Esophagus squamous epithelium (tissue), 5 donors: ENCODE measurements at regions not wholly inside any gene's neighbourhood (a gene's known extent, or its start where the extent isn't known, plus 50 kb on each side); places are given as distances from the start of the nearest gene placed in this dataset.

Experiments used
- DNase-seq: peaks from one replicate; lab custom pipeline; 2025; lab: John Stamatoyannopoulos, UW
- H3K27ac ChIP-seq, 4 donors: fragments of 200-600 bp; sonication (generic); one replicate each; pipeline ENCODE4 v1.5.1; 2016 to 2019; ENCODE audit warnings: mild to moderate bottlenecking in 1 of 4
- H3K27me3 ChIP-seq, 4 donors: fragments of 200-600 bp; sonication (generic); 1 replicate in 3 of 4; 2 replicates in 1 of 4; pipeline versions ENCODE4 v1.5.1 to v1.6.0; 2017 to 2021; ENCODE audit warnings: antibody characterized with exemption in 1 of 4
- H3K36me3 ChIP-seq, 3 donors: fragments of 200-600 bp; sonication (generic); one replicate each; pipeline ENCODE4 v1.5.1; 2016 to 2019
- H3K4me1 ChIP-seq, 3 donors: fragments of 200-600 bp; sonication (generic); one replicate each; pipeline ENCODE4 v1.5.1; 2017 to 2019
- H3K4me3 ChIP-seq, 4 donors: fragments of 200-600 bp; sonication (generic); 1 replicate in 3 of 4; 2 replicates in 1 of 4; pipeline ENCODE4 v1.5.1; 2016 to 2019; ENCODE audit warnings: mild to moderate bottlenecking in 2 of 4, moderate library complexity in 1 of 4
- H3K9me3 ChIP-seq, 3 donors: fragments of 200-600 bp; sonication (generic); one replicate each; pipeline ENCODE4 v1.5.1; 2016 to 2019
- POLR2A ChIP-seq, 4 donors: fragments of 450-650 bp; IDR thresholded peaks; one replicate each; pipeline ENCODE4 v1.6.1; 2017; ENCODE audit warnings: antibody characterized with exemption in 4 of 4, mild to moderate bottlenecking in 4 of 4, moderate library complexity in 3 of 4
- WGBS, 2 donors: methylation state at CpG; one replicate each; pipeline ENCODE4 v1.1.5; 2018; 5-methylcytosine and 5-hydroxymethylcytosine counted together
- intact Hi-C: fragments of 100-400 bp; cut with DNase I; formaldehyde crosslinking; loops from one replicate; pipeline ENCODE4 v1.15.0; 2022
- TF ChIP-seq, protein P1 (sequence below), 6 experiments: fragments of 450-650 bp in 4 of 6; fragments of 200-600 bp in 2 of 6; sonication (generic) in 2 of 6; IDR thresholded peaks; one replicate each; pipeline ENCODE4 v1.5.1; 2016 to 2019; ENCODE audit warnings: antibody characterized with exemption in 6 of 6, mild to moderate bottlenecking in 4 of 6, moderate library complexity in 4 of 6
- donor health status: DM: yes; HTN: yes; CAD: no.

DNA sequence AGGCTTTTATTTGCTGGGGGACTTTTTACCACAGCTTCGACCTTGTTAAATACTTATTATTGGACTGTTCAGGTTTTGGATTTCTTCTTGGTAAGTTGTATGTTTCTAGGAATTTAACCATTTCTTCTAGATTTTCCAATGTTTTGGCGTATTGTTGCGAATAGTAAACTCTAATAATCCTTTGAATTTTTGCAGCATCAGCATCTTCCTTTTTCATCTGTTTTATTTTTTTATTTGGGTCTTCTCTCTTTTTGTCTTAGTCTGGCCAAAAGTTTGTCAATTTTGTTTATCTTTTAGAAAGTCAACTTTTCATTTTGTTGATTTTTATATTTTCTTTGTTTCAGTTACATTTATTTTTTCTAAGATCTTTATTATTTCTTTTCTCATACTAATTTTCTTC is 1272.0 kb downstream of the HACE1 start:
- intact Hi-C loops: no loop called here
- H3K27me3 ChIP-seq: no peaks in the 10 kb centered on the region
- no peak for DNase-seq
- WGBS, 2 donors: 73 to 75% methylated on average over 3 of the region's 3 CpGs
- H3K4me1 ChIP-seq: no peaks in the 10 kb centered on the region
- no peak overlapping the region for H3K4me3 ChIP-seq
- no peak overlapping the region for H3K27ac ChIP-seq
- no peak for TF ChIP-seq POLR2A (IDR thresholded peaks at IDR 0.05)
- TF ChIP-seq, protein P1, sequence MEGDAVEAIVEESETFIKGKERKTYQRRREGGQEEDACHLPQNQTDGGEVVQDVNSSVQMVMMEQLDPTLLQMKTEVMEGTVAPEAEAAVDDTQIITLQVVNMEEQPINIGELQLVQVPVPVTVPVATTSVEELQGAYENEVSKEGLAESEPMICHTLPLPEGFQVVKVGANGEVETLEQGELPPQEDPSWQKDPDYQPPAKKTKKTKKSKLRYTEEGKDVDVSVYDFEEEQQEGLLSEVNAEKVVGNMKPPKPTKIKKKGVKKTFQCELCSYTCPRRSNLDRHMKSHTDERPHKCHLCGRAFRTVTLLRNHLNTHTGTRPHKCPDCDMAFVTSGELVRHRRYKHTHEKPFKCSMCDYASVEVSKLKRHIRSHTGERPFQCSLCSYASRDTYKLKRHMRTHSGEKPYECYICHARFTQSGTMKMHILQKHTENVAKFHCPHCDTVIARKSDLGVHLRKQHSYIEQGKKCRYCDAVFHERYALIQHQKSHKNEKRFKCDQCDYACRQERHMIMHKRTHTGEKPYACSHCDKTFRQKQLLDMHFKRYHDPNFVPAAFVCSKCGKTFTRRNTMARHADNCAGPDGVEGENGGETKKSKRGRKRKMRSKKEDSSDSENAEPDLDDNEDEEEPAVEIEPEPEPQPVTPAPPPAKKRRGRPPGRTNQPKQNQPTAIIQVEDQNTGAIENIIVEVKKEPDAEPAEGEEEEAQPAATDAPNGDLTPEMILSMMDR (IDR thresholded peaks at IDR 0.05): no peak
- H3K9me3 ChIP-seq: no peaks in the 10 kb centered on the region
- H3K36me3 ChIP-seq: no peaks in the 10 kb centered on the region

DNA sequence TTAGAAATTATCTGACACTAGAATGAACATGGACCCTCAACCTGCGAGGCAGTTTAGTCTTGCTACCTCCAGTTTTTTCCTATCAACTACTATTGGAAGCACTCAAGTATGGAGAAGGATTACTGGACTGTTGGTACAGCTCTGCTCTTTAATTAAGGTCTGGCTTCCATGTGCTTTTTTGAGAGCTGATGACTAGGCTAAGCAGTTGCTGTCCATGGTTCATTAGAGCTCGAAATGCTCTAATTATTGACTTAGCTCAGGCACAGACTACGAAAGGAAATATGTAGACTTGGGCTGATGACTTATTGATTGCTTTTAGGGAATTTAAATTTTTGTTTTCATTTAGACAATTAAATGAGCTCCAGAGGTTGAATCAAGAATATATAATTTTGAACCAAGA is 1281.6 kb downstream of the HACE1 start:
- no peaks in the 10 kb centered on the region for H3K4me1 ChIP-seq
- no peak overlapping the region for H3K4me3 ChIP-seq
- intact Hi-C loops: no loop called here
- no peak overlapping the region for H3K27ac ChIP-seq
- TF ChIP-seq POLR2A (IDR thresholded peaks at IDR 0.05): no peak
- TF ChIP-seq, protein P1 (IDR thresholded peaks at IDR 0.05): no peak
- H3K9me3 ChIP-seq: no peaks in the 10 kb centered on the region
- 72 to 77% methylated on average over 3 of the region's 3 CpGs for WGBS, 2 donors
- no peaks in the 10 kb centered on the region for H3K27me3 ChIP-seq
- no peak for DNase-seq
- H3K36me3 ChIP-seq: no peaks in the 10 kb centered on the region

DNA sequence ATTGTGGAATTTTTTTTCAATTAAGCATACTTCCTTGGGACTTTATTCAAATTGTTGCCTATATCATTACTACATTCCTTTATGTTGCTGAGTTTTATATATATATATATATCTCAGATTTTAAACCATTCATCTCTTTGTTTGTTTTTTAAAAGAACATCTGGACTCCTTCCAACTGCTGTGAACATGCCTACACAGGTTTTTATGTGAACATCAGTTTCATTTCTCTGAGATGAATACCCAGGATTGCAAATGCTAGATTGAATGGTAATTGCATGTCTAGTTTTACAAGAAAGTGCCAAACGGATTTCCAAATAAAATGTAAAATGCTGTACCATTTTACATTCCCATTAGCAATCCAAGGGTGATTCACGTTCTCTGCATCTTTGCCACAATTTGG is 1289.3 kb downstream of the HACE1 start:
- no peaks in the 10 kb centered on the region for H3K9me3 ChIP-seq
- WGBS, 2 donors: 42% methylated on average over 2 of the region's 2 CpGs
- H3K4me1 ChIP-seq: no peaks in the 10 kb centered on the region
- intact Hi-C loops: no loop called here
- no peak for DNase-seq
- TF ChIP-seq POLR2A (IDR thresholded peaks at IDR 0.05): no peak
- TF ChIP-seq, protein P1 (IDR thresholded peaks at IDR 0.05): no peak
- no peaks in the 10 kb centered on the region for H3K36me3 ChIP-seq
- no peaks in the 10 kb centered on the region for H3K27me3 ChIP-seq
- no peak overlapping the region for H3K27ac ChIP-seq
- H3K4me3 ChIP-seq: no peak overlapping the region

DNA sequence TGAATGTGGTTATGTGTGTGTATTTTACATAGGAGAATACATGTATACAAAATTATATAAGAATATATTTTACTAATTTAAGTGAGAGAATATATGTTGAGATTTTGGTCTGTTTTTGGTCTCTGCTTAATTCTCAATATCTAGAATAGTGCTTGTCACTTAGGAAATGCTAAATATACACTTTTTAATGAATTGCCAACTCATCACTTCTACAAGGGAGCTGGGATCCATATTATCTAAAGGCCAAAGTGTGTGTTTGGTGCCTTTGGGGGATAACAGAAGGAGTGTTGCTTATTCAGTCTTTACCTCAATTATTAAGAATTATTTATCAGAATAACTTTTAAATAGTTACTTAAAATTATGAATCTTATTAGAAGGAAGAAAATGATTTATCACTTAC is 1304.8 kb downstream of the HACE1 start:
- H3K9me3 ChIP-seq: no peaks in the 10 kb centered on the region
- no peak for TF ChIP-seq POLR2A (IDR thresholded peaks at IDR 0.05)
- TF ChIP-seq, protein P1 (IDR thresholded peaks at IDR 0.05): no peak
- H3K4me1 ChIP-seq: no peaks in the 10 kb centered on the region
- H3K4me3 ChIP-seq: no peak overlapping the region
- no peaks in the 10 kb centered on the region for H3K27me3 ChIP-seq
- no peaks in the 10 kb centered on the region for H3K36me3 ChIP-seq
- no peak for DNase-seq
- intact Hi-C loops: no loop called here
- H3K27ac ChIP-seq: no peak overlapping the region

DNA sequence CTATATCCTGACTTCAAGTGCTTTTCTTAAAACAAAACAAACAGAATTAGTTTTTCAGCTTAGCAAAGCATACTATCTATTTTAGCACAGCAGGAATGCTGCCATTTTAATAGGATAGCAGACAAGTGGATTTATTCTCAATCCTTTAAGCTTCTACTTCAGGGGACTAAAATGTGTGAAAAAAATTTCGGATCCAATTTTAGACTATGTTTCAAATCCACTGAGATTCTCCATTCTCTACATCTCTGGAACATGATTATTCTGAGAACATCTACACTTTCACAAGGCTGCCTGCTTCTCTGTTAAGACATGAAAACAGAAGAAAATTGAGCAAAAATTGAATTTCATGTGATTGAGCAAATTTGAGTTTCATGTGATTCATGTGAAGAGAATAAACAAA is 1321.3 kb downstream of the HACE1 start:
- TF ChIP-seq POLR2A (IDR thresholded peaks at IDR 0.05): no peak
- TF ChIP-seq, protein P1 (IDR thresholded peaks at IDR 0.05): no peak
- H3K9me3 ChIP-seq: no peaks in the 10 kb centered on the region
- intact Hi-C loops: no loop called here
- no peak overlapping the region for H3K27ac ChIP-seq
- DNase-seq: no peak
- no peaks in the 10 kb centered on the region for H3K27me3 ChIP-seq
- H3K4me3 ChIP-seq: no peak overlapping the region
- no peaks in the 10 kb centered on the region for H3K4me1 ChIP-seq
- H3K36me3 ChIP-seq: no peaks in the 10 kb centered on the region
- WGBS, 2 donors: 38 to 48% methylated on average over 1 of the region's 1 CpG
